GM21381 (cell line): ENCODE measurements at regions not wholly inside any gene's neighbourhood (a gene's known extent, or its start where the extent isn't known, plus 50 kb on each side); places are given as distances from the start of the nearest gene placed in this dataset.
"Not testable (repeated sequence)": the region's sequence is repeated elsewhere in the genome, so short reads cannot be mapped to it uniquely, and the experiment has no call there.

Experiments
- ATAC-seq: cut with Tn5 transposase; IDR thresholded peaks from one replicate; pipeline ENCODE4 v1.9.1; 2021; ENCODE audit warnings: mild to moderate bottlenecking, moderate library complexity; ENCODE audit not compliant: unreplicated experiment

GRCh38 chr4:181863856-181864255 is 379.3 kb upstream of the TENM3 start:
- no peak for ATAC-seq

GRCh38 chr4:181870326-181870725 is 372.9 kb upstream of the TENM3 start:
- ATAC-seq: no peak

DNA sequence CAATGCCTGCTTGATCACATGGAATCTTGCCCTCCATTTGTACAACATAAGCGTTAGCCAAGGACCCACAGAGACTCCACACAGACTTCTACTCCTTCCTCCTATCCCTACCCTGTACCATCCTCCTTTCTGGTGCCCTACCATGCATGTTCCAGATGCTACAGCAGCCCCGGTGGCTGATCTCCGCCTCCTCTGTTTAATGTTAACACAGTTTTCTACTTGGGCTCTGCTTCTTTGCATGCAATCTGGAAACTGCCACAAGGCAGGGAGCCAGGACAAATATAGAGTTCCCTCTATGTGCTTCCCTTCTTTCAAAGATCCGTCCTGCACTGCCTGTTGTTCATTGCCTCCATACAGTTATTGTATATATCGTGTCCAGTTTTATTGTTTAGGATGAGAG is 368.6 kb upstream of the TENM3 start:
- ATAC-seq: no peak

- no peak for ATAC-seq
Measured at GRCh38 chr4:181877329-181877848, 365.8 kb upstream of the TENM3 start.

DNA sequence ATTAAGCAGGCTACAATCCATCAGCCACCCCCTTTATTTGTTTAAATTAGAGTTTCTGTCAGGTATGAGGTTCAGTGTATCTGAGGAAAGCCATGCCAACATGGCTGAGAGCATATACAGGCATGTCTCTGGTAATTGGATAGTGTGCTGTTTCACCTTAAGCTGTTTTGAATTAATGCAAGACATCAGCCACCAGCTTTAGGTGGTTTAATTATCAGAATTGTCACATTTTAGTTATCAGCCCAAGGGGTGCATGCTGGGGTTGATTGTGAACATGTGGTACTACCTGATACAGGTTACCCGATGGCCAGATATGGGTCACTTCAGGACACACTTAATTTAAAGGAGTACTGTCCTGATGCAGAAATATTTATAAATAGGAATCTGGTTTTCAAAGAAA is 353.2 kb upstream of the TENM3 start:
- no peak for ATAC-seq

DNA sequence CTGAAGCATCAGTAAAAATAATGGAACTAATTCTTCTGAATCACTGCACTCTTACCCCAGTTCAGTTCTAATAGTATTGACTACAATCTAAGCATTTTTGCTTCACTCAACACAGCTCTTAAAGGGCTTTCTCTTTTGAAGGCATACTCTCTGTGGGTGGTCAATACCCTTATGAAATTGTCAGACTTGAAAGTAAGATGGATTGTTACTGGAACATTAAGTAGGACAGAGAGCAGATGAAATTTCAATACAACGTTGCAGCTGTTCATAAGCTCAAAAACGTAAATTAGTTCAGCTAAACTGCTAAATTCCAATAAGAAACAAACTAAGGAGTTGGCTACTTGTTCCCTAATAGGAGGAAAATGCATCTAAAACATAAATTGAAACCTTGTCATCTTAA is 352.3 kb upstream of the TENM3 start:
- ATAC-seq: no peak

- ATAC-seq: no peak
Measured at GRCh38 chr4:181896614-181897013, 346.6 kb upstream of the TENM3 start.

GRCh38 chr4:181897935-181898334 is 345.3 kb upstream of the TENM3 start:
- no peak for ATAC-seq

- not testable (repeated sequence) for ATAC-seq
Measured at GRCh38 chr4:181902404-181902803, 340.8 kb upstream of the TENM3 start.

DNA sequence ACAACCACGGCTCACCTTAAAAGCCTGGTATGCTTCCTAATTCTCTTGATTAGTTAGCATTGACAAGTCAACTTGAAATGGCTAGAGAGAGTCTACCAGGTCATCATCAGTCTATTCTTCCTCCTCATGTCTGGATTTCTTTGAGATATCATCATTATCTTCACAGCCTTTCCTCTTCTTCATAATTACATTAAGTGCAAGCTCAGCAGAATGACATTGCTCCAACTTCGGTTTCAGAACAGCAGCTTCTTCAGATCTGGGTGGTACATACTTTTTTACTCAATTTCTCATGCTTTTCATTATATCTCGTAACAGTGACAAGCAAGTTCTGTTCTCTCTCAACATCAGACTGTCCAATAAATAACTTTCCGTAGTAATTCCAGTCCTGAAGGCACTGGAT is 337.5 kb upstream of the TENM3 start:
- no peak for ATAC-seq

DNA sequence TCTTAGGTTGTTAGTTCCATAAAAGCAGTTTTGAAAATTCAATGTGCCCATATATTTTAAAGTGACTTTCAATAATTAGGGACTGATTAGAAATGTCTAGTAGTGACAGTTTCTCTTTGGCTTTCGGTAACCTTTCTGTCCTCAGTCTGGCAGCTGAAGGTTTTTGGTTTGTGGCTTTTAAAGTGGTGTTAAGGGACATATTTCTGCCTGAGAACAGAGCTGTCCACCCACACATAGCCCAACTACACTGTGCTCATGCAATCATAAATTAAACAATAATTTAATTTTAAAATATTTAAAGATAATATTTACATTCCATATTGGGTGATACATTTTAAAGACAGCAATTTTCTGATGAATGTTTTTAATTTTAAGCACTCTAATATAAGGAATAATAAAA is 335.0 kb upstream of the TENM3 start:
- ATAC-seq: no peak

DNA sequence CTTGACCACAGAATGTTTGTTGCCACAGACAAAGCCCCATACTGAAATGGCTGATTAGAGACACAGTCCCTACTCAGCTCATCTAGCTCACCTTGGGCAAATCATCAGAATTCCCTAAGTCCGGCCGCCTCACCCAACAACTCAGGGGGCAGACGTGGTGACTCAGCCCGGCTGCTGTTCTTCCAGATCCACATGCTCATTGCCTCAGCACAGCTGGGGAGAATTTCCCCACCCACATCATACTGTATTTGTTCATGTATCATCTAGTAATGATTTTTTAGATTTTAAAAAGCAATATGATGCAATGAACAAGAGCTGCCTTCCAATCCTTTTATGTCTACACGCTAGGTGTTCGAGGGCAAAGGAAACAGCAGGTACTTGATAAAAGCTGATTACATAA is 333.8 kb upstream of the TENM3 start:
- no peak for ATAC-seq

- ATAC-seq: no peak
Measured at GRCh38 chr4:181911420-181911819, 331.8 kb upstream of the TENM3 start.

DNA sequence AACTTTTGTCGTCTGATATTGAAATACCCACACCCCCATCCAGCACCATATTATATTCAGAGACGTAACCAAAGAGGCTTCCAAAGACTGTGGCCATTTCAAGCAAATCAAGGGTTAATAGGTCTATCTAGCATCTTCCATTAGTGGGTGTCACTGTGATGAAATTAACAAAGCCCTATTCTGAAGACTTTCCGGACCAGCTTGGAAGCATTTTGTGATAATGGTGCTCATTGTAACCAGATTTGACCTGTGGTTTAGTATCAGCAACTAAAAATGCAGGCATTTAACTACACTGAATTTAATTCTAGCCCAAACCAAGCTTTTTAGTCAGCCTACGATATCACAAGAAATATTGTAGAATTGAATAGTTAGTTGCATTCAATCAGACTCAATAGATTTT is 309.7 kb upstream of the TENM3 start:
- no peak for ATAC-seq

- ATAC-seq: no peak
Measured at GRCh38 chr4:181938631-181939030, 304.6 kb upstream of the TENM3 start.

DNA sequence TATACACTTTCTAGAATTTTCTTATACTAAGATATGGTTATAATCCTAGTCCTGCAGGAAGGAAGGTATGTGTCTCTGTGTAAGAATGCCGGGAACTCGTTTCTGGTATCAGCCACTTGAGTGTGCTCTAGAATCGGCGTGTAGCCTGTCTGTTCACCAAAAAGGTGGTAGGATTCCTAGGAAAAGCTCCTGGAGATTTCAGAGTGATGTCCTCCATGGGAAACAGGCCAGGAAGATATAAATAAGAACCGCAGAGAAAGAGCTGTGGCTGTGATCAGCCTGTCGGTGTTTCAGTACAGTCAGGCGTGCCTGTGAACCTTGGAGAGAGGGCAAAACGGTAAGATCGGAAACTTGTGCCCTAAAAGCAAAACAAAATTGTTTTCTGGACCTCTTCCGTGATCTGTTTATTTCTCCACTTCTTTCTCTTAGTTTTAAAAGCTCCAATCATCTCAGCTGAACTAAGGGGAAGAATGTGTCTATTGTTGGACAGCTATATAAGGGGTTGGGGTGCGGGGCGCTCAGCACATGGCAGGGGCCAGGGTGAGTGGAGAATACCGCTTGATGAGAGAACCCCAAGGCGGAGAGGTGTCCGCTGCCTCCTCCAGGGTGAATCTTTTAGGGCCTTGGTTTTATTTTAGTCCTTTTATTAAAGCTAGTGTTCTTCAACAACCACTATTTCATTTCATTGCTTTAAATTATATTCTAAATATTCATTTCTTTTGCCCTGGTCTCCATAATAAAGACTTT is 303.8 kb upstream of the TENM3 start:
- no peak for ATAC-seq

DNA sequence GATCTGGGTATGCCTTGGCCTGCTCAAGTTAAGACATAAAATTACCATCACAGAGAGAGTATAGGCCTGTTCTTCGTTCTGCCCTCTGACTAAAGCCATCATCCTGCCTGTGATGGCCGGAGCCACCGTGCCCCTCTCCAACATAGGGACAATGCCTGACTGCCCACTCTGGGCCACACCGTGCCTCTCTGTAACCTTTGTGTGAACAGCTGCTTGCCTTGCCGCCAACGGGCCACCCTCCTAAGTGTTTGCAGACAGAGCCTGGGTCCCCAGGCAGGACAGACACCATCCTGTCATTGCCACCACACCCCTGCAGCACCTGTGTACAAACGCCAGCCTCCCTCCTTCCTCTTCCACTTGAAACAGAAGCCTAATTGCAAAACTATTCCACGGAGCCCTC is 298.7 kb upstream of the TENM3 start:
- ATAC-seq: no peak

GRCh38 chr4:181946902-181947301 is 296.3 kb upstream of the TENM3 start:
- no peak for ATAC-seq

- ATAC-seq: no peak
Measured at GRCh38 chr4:181948839-181949382, 294.3 kb upstream of the TENM3 start.

- ATAC-seq: no peak
Measured at GRCh38 chr4:181949704-181950312, 293.4 kb upstream of the TENM3 start.

DNA sequence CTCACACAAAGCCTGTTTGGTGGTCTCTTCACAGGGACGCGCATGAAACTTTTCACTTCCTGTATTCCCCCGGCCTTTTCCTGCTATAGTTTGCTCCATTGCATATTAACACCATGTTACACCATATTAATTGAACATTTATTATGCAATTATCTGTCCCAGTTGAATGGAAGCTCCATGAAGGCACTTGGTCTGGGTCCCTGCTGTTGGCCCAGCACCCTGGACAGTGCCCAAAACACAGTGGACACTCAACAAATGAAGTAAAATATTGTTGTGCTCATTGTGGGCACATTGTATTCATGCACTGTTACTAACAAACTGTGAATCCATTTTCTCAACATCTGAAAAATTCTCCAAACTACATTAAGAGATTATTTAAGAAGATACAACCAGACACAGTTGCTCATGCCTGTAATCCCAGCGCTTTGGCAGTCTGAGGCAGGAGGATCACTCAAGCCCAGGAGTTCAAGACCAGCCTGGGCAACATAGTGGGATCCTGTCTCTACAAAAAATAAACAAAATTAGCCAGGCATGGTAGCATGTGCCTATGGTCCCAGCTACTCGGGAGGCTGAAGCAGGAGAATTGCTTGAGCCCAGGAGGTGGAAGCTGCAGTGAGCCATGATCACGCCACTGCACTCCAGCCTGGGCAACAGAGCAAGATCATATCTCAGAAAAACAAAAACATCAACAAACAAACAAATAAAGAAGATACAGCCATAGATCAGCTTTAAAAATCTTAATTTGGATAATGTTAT is 292.7 kb upstream of the TENM3 start:
- no peak for ATAC-seq

DNA sequence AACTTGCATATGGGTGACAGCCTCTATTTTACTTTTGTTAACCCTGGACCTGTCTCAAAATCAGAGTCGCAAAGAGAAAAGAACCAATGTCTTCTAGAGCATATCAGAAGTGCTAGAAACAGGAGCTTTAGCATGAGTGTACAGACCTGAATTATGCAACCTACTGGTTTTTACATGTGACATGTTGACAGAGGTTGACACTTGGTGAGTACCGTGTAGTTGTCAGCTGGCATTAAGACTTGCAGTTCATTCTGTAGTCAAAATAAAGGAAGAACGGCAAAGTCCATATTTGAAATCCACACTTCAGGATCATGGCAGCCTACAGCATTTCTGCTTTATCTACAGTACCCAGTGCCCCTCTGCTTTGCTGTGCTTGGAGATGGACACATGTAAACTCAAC is 291.9 kb upstream of the TENM3 start:
- ATAC-seq: no peak
